ENCODE measurements at regions not wholly inside any gene's neighbourhood (a gene's known extent, or its start where the extent isn't known, plus 50 kb on each side); places are given as distances from the start of the nearest gene placed in this dataset.

DNA sequence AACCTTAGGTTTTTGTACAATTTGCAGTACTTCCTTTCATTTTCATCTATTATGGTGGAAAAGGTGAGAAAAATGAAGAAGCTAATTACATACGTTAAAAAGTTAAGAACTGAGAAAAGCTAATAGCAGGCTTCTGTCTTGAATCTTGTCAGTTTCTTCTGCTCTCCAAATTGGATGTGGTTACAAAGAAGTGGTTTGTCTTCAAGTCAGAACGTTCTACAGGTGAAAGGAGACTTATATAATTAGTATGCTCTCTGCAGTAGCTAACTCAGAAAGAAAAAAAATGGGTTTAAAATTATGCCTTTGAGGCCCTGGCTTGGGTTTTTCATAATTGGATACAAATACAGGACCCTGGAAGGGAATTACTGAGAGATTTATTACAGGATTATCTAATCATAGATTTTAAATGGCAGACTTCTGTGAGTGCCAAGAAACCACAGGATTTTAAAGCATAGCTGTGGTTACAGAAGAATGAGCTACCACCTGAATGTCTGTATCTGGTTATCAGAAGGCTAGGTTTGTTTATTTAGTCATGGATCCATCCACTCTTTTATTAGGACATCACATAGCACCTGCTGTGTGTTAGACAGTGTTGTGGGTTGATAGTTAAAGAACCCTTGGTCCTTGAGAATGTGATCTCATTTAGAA, 528.1 kb upstream of the MCTP2 start:
- peaks cover 56% of the 10 kb centered on the region for H3K4me1 ChIP-seq (ENCODE audit: insufficient read depth, low read length)
- no peak for TF ChIP-seq EZH2 (IDR thresholded peaks at IDR 0.05; ENCODE audit: borderline replicate concordance, low read depth, low read length, severe bottlenecking)
- ATAC-seq (ENCODE audit: insufficient read depth, low read depth) = peak; percentile 82

DNA sequence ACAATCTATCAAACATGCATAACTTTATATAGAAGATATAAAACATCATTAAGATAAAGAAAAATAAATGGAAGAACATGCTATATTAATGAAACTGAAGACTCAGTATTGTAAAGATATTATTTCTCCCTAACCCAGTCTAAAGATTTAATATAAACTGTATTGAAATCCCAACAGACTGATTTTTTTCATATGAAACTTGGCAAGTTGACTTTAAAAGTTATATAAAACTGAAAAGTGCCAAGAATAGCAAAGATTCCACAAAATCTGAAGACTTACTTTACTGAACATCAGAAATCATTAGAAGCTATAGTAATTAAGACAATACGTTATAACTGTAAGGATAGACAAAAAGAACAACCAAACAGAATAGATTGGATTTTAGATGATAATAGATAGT, 531.3 kb upstream of the MCTP2 start:
- Histone ChIP-seq H3K9ac (ENCODE audit: low read depth, low read length) (no peak overlapping the region), H3K36me3 (ENCODE audit: insufficient read depth, low read length) (no peaks in the 10 kb centered on the region), H3K9me3 (ENCODE audit: insufficient read depth, low read length, severe bottlenecking) (peaks cover 11% of the 10 kb centered on the region), H3K27ac (ENCODE audit: low read length) (no peak overlapping the region), H3K4me3 (ENCODE audit: low read depth in 1 of 2, low read length in 2 of 2) (no peak overlapping the region), H3K4me1 (ENCODE audit: insufficient read depth, low read length) (peaks cover 41% of the 10 kb centered on the region), H3K27me3 (ENCODE audit: insufficient read depth, low read length, poor library complexity) (no peaks in the 10 kb centered on the region), H3K4me2 (ENCODE audit: insufficient read depth, low read length) (no peak overlapping the region), H4K20me1 (ENCODE audit: insufficient read depth, low read length) (no peaks in the 10 kb centered on the region), H2AFZ (ENCODE audit: low read depth, low read length) (no peak overlapping the region), H3K79me2 (ENCODE audit: insufficient read depth, low read length) (no peaks in the 10 kb centered on the region)
- ATAC-seq (ENCODE audit: insufficient read depth, low read depth) (no peak), DNase-seq (no peak)
- TF ChIP-seq EZH2 (IDR thresholded peaks at IDR 0.05; ENCODE audit: borderline replicate concordance, low read depth, low read length, severe bottlenecking) = no peak
- TF ChIP-seq, protein P1, sequence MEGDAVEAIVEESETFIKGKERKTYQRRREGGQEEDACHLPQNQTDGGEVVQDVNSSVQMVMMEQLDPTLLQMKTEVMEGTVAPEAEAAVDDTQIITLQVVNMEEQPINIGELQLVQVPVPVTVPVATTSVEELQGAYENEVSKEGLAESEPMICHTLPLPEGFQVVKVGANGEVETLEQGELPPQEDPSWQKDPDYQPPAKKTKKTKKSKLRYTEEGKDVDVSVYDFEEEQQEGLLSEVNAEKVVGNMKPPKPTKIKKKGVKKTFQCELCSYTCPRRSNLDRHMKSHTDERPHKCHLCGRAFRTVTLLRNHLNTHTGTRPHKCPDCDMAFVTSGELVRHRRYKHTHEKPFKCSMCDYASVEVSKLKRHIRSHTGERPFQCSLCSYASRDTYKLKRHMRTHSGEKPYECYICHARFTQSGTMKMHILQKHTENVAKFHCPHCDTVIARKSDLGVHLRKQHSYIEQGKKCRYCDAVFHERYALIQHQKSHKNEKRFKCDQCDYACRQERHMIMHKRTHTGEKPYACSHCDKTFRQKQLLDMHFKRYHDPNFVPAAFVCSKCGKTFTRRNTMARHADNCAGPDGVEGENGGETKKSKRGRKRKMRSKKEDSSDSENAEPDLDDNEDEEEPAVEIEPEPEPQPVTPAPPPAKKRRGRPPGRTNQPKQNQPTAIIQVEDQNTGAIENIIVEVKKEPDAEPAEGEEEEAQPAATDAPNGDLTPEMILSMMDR (IDR thresholded peaks at IDR 0.05; ENCODE audit: borderline replicate concordance, extremely low read depth, low read length, poor library complexity, severe bottlenecking) = no peak

More for the DNA sequence above, 528.1 kb upstream of the MCTP2 start:
- H3K4me3 ChIP-seq (ENCODE audit: low read depth in 1 of 2, low read length in 2 of 2) = peak overlapping the region in 1 of 2 experiments; percentile 37; a peak in 1 of 4 replicates
- H3K9ac ChIP-seq (ENCODE audit: low read depth, low read length) = peak overlapping the region; percentile 45
- peak; percentile 11 for DNase-seq
- H3K4me2 ChIP-seq (ENCODE audit: insufficient read depth, low read length) = peak overlapping the region; percentile 62
- no peaks in the 10 kb centered on the region for H3K27me3 ChIP-seq (ENCODE audit: insufficient read depth, low read length, poor library complexity)
- H2AFZ ChIP-seq (ENCODE audit: low read depth, low read length) = 0 out of 2 replicates have a peak overlapping the region, but pooled peaks have one; percentile 56
- H3K79me2 ChIP-seq (ENCODE audit: insufficient read depth, low read length) = no peaks in the 10 kb centered on the region
- no peaks in the 10 kb centered on the region for H4K20me1 ChIP-seq (ENCODE audit: insufficient read depth, low read length)
- no peaks in the 10 kb centered on the region for H3K36me3 ChIP-seq (ENCODE audit: insufficient read depth, low read length)
- no peaks in the 10 kb centered on the region for H3K9me3 ChIP-seq (ENCODE audit: insufficient read depth, low read length, severe bottlenecking)
- peak overlapping the region; percentile 95 for H3K27ac ChIP-seq (ENCODE audit: low read length)

DNA sequence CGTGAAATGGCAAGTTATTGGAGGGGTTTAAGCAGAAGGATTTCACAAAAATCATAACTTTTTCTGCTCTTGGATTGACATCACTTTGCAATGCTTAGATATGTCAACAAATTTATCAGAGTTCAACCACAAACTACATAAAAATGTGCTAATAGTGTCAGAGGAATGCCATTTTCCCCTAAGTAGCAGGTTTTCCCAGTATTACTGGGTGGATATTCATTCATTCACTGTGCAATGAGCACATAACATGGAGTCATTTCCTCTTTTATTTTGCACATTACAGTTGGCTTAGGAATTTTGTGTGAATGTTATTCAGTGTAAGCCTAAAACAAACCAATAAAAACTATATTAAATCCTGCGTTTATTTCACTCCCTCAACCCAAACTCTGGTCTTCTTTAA, 537.3 kb upstream of the MCTP2 start:
- H3K4me1 ChIP-seq (ENCODE audit: insufficient read depth, low read length) = no peaks in the 10 kb centered on the region
- no peaks in the 10 kb centered on the region for H4K20me1 ChIP-seq (ENCODE audit: insufficient read depth, low read length)
- H3K79me2 ChIP-seq (ENCODE audit: insufficient read depth, low read length) = no peaks in the 10 kb centered on the region
- H3K27ac ChIP-seq (ENCODE audit: low read length) = no peak overlapping the region
- DNase-seq (no peak), ATAC-seq (ENCODE audit: insufficient read depth, low read depth) (no peak)
- H3K27me3 ChIP-seq (ENCODE audit: insufficient read depth, low read length, poor library complexity) = no peaks in the 10 kb centered on the region
- H2AFZ ChIP-seq (ENCODE audit: low read depth, low read length) = 0 out of 2 replicates have a peak overlapping the region, but pooled peaks have one; percentile 12
- no peak overlapping the region for H3K4me2 ChIP-seq (ENCODE audit: insufficient read depth, low read length)
- H3K4me3 ChIP-seq (ENCODE audit: low read depth in 1 of 2, low read length in 2 of 2) = no peak overlapping the region
- peaks cover 11% of the 10 kb centered on the region for H3K9me3 ChIP-seq (ENCODE audit: insufficient read depth, low read length, severe bottlenecking)
- no peaks in the 10 kb centered on the region for H3K36me3 ChIP-seq (ENCODE audit: insufficient read depth, low read length)
- no peak overlapping the region for H3K9ac ChIP-seq (ENCODE audit: low read depth, low read length)
- no peak for TF ChIP-seq EZH2 (IDR thresholded peaks at IDR 0.05; ENCODE audit: borderline replicate concordance, low read depth, low read length, severe bottlenecking)
- TF ChIP-seq, protein P1 (IDR thresholded peaks at IDR 0.05; ENCODE audit: borderline replicate concordance, extremely low read depth, low read length, poor library complexity, severe bottlenecking) = no peak

DNA sequence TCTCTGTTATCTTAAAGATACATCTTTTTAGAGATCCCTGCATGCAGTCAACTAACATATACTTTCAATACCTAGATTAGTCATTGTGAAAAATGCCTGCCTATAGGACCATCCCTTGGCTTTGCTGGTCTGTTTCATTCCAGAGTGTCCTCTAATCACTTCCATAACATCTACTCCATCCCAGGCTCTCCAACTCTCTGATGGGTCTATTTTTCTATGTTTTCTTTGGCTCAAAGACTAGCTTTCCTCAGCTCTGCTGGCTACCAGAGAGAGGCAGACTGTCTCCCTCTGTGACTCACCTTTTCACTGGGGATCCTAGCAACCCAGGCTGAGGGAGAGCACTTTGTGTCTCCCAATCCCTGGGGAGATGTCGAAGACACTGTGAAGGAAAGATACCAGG, 547.7 kb upstream of the MCTP2 start:
- Histone ChIP-seq H3K79me2 (ENCODE audit: insufficient read depth, low read length) (no peaks in the 10 kb centered on the region), H3K27me3 (ENCODE audit: insufficient read depth, low read length, poor library complexity) (no peaks in the 10 kb centered on the region), H3K27ac (ENCODE audit: low read length) (no peak overlapping the region), H3K4me1 (ENCODE audit: insufficient read depth, low read length) (no peaks in the 10 kb centered on the region), H4K20me1 (ENCODE audit: insufficient read depth, low read length) (no peaks in the 10 kb centered on the region), H3K4me2 (ENCODE audit: insufficient read depth, low read length) (no peak overlapping the region), H3K9ac (ENCODE audit: low read depth, low read length) (no peak overlapping the region), H3K36me3 (ENCODE audit: insufficient read depth, low read length) (0 out of 2 replicates have a peak, but pooled peaks cover 5% of the 10 kb centered on the region), H3K9me3 (ENCODE audit: insufficient read depth, low read length, severe bottlenecking) (peaks cover 26% of the 10 kb centered on the region), H3K4me3 (ENCODE audit: low read depth in 1 of 2, low read length in 2 of 2) (no peak overlapping the region), H2AFZ (ENCODE audit: low read depth, low read length) (no peak overlapping the region)
- ATAC-seq (ENCODE audit: insufficient read depth, low read depth) = no peak
- TF ChIP-seq, protein P1 (IDR thresholded peaks at IDR 0.05; ENCODE audit: borderline replicate concordance, extremely low read depth, low read length, poor library complexity, severe bottlenecking) = no peak
- TF ChIP-seq EZH2 (IDR thresholded peaks at IDR 0.05; ENCODE audit: borderline replicate concordance, low read depth, low read length, severe bottlenecking) = no peak
- no peak for DNase-seq
